NCI-H524 treated with DMSO at 0.1 percent for 48 hours (cell line): ENCODE measurements at regions not wholly inside any gene's neighbourhood (a gene's known extent, or its start where the extent isn't known, plus 50 kb on each side); places are given as distances from the start of the nearest gene placed in this dataset.
"Not testable (repeated sequence)": the region's sequence is repeated elsewhere in the genome, so short reads cannot be mapped to it uniquely, and the experiment has no call there.

Source experiments
- DNase-seq: peaks from one replicate; lab custom pipeline; 2025; lab: John Stamatoyannopoulos, UW

- no peak for DNase-seq
Measured at GRCh38 chr3:59502806-59503205, 453.0 kb upstream of the CFAP20DC start.

GRCh38 chr3:59499954-59500353 lies 450.1 kb upstream of the CFAP20DC start:
- DNase-seq: no peak

- DNase-seq: no peak
Measured at GRCh38 chr3:59499000-59499399, 449.2 kb upstream of the CFAP20DC start.

- no peak for DNase-seq
Measured at GRCh38 chr3:59496250-59496649, 446.4 kb upstream of the CFAP20DC start.

GRCh38 chr3:59494969-59495368 lies 445.1 kb upstream of the CFAP20DC start:
- DNase-seq: not testable (repeated sequence)

- no peak for DNase-seq
Measured at GRCh38 chr3:59486520-59486919, 436.7 kb upstream of the CFAP20DC start.

GRCh38 chr3:59483191-59483590 lies 433.4 kb upstream of the CFAP20DC start:
- no peak for DNase-seq

- no peak for DNase-seq
Measured at GRCh38 chr3:59482684-59483083, 432.9 kb upstream of the CFAP20DC start.

GRCh38 chr3:59481776-59482400 lies 432.1 kb upstream of the CFAP20DC start:
- no peak for DNase-seq

- DNase-seq: no peak
Measured at GRCh38 chr3:59480486-59480995, 430.7 kb upstream of the CFAP20DC start.

- DNase-seq: no peak
Measured at GRCh38 chr3:59473636-59474035, 423.8 kb upstream of the CFAP20DC start.

- DNase-seq: no peak
Measured at GRCh38 chr3:59472541-59472940, 422.7 kb upstream of the CFAP20DC start.

- no peak for DNase-seq
Measured at GRCh38 chr3:59469948-59470723, 420.3 kb upstream of the CFAP20DC start.

GRCh38 chr3:59467476-59467875 lies 417.7 kb upstream of the CFAP20DC start:
- no peak for DNase-seq

- DNase-seq: no peak
Measured at GRCh38 chr3:59464187-59464586, 414.4 kb upstream of the CFAP20DC start.

GRCh38 chr3:59463253-59463652 lies 413.4 kb upstream of the CFAP20DC start:
- no peak for DNase-seq

GRCh38 chr3:59460068-59460467 lies 410.2 kb upstream of the CFAP20DC start:
- no peak for DNase-seq

GRCh38 chr3:59456852-59457485 lies 407.1 kb upstream of the CFAP20DC start:
- no peak for DNase-seq

- DNase-seq: no peak
Measured at GRCh38 chr3:59451800-59452746, 402.2 kb upstream of the CFAP20DC start.

- no peak for DNase-seq
Measured at GRCh38 chr3:59450946-59451763, 401.3 kb upstream of the CFAP20DC start.

GRCh38 chr3:59450437-59450836 lies 400.6 kb upstream of the CFAP20DC start:
- DNase-seq: no peak
